ENCODE measurements at regions not wholly inside any gene's neighbourhood (a gene's known extent, or its start where the extent isn't known, plus 50 kb on each side); places are given as distances from the start of the nearest gene placed in this dataset.

DNA sequence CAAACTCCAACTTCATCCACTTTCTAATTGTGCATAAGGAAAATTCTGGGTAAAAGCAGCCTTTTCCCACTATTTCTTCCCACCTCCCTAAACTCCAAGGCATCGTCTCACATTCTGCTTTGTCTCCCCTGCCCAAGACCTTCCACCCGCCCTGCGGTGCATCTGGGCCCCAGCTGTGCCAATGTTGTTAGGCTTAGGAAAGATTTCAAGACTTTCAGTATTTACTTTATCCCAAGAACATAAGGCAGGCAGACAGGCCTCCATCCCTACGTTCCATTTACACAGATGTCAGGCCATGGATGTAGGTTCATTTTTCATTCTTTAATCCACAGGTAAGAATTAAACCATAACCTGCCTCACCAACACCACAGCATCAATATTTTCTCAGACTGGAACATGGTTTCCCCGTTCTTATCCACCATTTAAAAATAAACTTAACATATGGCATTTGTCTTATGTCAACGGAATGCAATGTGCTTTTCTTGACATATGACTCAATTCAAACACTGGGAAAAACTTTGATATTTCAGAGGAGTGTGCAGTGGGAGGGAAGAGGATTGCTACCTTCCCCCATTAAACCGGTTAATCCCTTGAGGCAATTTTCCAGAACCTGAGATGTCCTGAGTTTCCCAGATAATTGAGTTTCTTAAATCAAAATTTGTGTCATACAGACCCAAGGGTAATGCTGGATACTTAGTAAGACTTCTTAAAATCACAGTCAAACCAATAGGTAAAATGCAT lies 238.0 kb upstream of the LRIG1 start:
- H3K79me2 ChIP-seq (ENCODE audit: control insufficient read depth in 1 of 2, insufficient read depth in 2 of 2, low read length in 2 of 2) = no peaks in the 10 kb centered on the region
- peaks cover 0 to 2% (median 0%) of the 10 kb centered on the region in 4 experiments; a peak in 1 of 7 replicates for H3K4me1 ChIP-seq (replicated peaks in 1 of 4; ENCODE audit: control insufficient read depth in 3 of 4, insufficient read depth in 4 of 4, low read length in 3 of 4)
- no peak for DNase-seq (ENCODE audit: low read depth in 1 of 2, low spot score in 2 of 2)
- H3K23me2 ChIP-seq (ENCODE audit: low read depth, low read length) = no peaks in the 10 kb centered on the region
- H3K27me3 ChIP-seq (replicated peaks in 1 of 4; ENCODE audit: control insufficient read depth in 3 of 4, extremely low read depth in 1 of 4, insufficient read depth in 3 of 4, low read length in 3 of 4) = no peaks in the 10 kb centered on the region
- H4K20me1 ChIP-seq (replicated peaks in 1 of 2; ENCODE audit: control insufficient read depth in 1 of 2, insufficient read depth in 2 of 2, low read length in 2 of 2) = no peaks in the 10 kb centered on the region
- ChIA-PET CTCF (ENCODE audit: partially characterized antibody) (interaction anchor here (0.7 kb wide), 1 partner anchor 38 kb away, joined by 3 read pairs; no protein-coding TSS in a partner anchor), POLR2A (ENCODE audit: partially characterized antibody) (no interaction called here)
- H3K18ac ChIP-seq (ENCODE audit: extremely low read depth, low read length) = no peak overlapping the region
- H3K4me2 ChIP-seq (ENCODE audit: insufficient read depth in 1 of 2, low read depth in 2 of 2, low read length in 2 of 2) = no peak overlapping the region
- H3K27ac ChIP-seq (ENCODE audit: low read depth, low read length) = no peak overlapping the region
- H3K79me1 ChIP-seq (ENCODE audit: low read depth, low read length) = no peaks in the 10 kb centered on the region
- H4K5ac ChIP-seq (ENCODE audit: insufficient read length, low read depth, low read length) = no peak overlapping the region
- no peaks in the 10 kb centered on the region for H3K36me3 ChIP-seq (ENCODE audit: control insufficient read depth in 2 of 4, insufficient read depth in 4 of 4, low read length in 3 of 4)
- H2AK5ac ChIP-seq (ENCODE audit: low read depth, low read length) = no peak overlapping the region
- H3K9me3 ChIP-seq (ENCODE audit: insufficient read depth in 2 of 2, low read depth in 1 of 2, low read length in 1 of 2) = no peaks in the 10 kb centered on the region
- H3K23ac ChIP-seq (ENCODE audit: insufficient read length) = no peak overlapping the region
- FAIRE-seq = no peak
- TF ChIP-seq CHD1 (IDR thresholded peaks at IDR 0.05; ENCODE audit: low read depth, low read length) = no peak
- no peak for TF ChIP-seq EGR1 (IDR thresholded peaks at IDR 0.05; ENCODE audit: borderline replicate concordance, low read depth, low read length)
- no peak for TF ChIP-seq JUND (IDR thresholded peaks at IDR 0.05; ENCODE audit: low read length)
- TF ChIP-seq BCL11A (IDR thresholded peaks at IDR 0.05; ENCODE audit: low read depth in 2 of 2, low read length in 2 of 2) = no peak
- TF ChIP-seq SP4 (IDR thresholded peaks at IDR 0.05; ENCODE audit: low read length) = no peak
- no peak for TF ChIP-seq RNF2 (IDR thresholded peaks at IDR 0.05; ENCODE audit: borderline replicate concordance, low read depth, low read length, missing control alignments, poor library complexity, severe bottlenecking)
- H2BK20ac ChIP-seq (ENCODE audit: low read length) = no peak overlapping the region
- H2BK5ac ChIP-seq (ENCODE audit: low read depth, low read length) = no peak overlapping the region
- no peak overlapping the region for H2AFZ ChIP-seq (ENCODE audit: low read length)
- no peak overlapping the region for H2BK120ac ChIP-seq (replicated peaks; ENCODE audit: low read depth, low read length)
- H3K56ac ChIP-seq (replicated peaks; ENCODE audit: insufficient read length, low read depth, low read length) = no peak overlapping the region
- H2BK12ac ChIP-seq (ENCODE audit: low read depth, low read length) = no peak overlapping the region
- WGBS, 2 experiments (ENCODE audit: extremely low coverage in 1 of 2, insufficient coverage in 1 of 2, insufficient read length in 1 of 2, insufficient replicate concordance in 2 of 2, low coverage in 1 of 2, low lambda C conversion rate in 2 of 2, missing lambda C conversion rate in 1 of 2) = 91% methylated on average over 7 of the region's 7 CpGs; no CpG with 5 or more reads in 1 of the 2 experiments
- no peak overlapping the region for H4K91ac ChIP-seq (replicated peaks; ENCODE audit: insufficient read length, low read length)
- no peak overlapping the region for H3K14ac ChIP-seq (ENCODE audit: insufficient read length)
- no peak overlapping the region for H3K9ac ChIP-seq (replicated peaks in 1 of 4; ENCODE audit: extremely low read depth in 1 of 4, low read depth in 3 of 4, low read length in 3 of 4)
- no peak overlapping the region for H3K4me3 ChIP-seq (ENCODE audit: extremely low read depth in 1 of 4, insufficient read depth in 2 of 4, low read depth in 3 of 4, low read length in 4 of 4)
- H3K4ac ChIP-seq (replicated peaks; ENCODE audit: insufficient read length, low read depth, low read length) = no peak overlapping the region
- no peak overlapping the region for H4K8ac ChIP-seq (ENCODE audit: extremely low read depth, insufficient read depth, low read length)
- no peak overlapping the region for H2BK15ac ChIP-seq (ENCODE audit: low read length)

Measured in H1 (cell line).